GM23248 (cell line): ENCODE measurements at regions not wholly inside any gene's neighbourhood (a gene's known extent, or its start where the extent isn't known, plus 50 kb on each side); places are given as distances from the start of the nearest gene placed in this dataset.

Experiments
- EZH2 ChIP-seq: fragments of 200-600 bp; sonication (generic); IDR thresholded peaks from 2 replicates; pipeline ENCODE4 v1.6.1; 2018; ENCODE audit warnings: antibody characterized with exemption, mild to moderate bottlenecking; ENCODE audit not compliant: insufficient read depth, poor library complexity, severe bottlenecking
- EZH2phosphoT487 ChIP-seq: fragments of 200-600 bp; sonication (generic); IDR thresholded peaks from 2 replicates; pipeline ENCODE4 v1.6.1; 2018; ENCODE audit warnings: antibody characterized with exemption, moderate library complexity, mild to moderate bottlenecking, low read depth; ENCODE audit not compliant: insufficient read depth

GRCh38 chr2:128940378-128940777, 621.7 kb upstream of the HS6ST1 start:
- TF ChIP-seq EZH2 (no peak), EZH2phosphoT487 (no peak)
